Loucy (cell line): ENCODE measurements at regions not wholly inside any gene's neighbourhood (a gene's known extent, or its start where the extent isn't known, plus 50 kb on each side); places are given as distances from the start of the nearest gene placed in this dataset.

Source experiments
- H2AFZ ChIP-seq: fragments of 200-600 bp; sonication (generic); 2 replicates; pipeline ENCODE4 v1.6.0; 2016; ENCODE audit warnings: antibody characterized with exemption, mild to moderate bottlenecking, low read length, moderate library complexity
- H3F3A ChIP-seq: fragments of 200-600 bp; 2 replicates; pipeline ENCODE4 v1.6.0; 2016; ENCODE audit warnings: antibody characterized with exemption, low read depth, mild to moderate bottlenecking
- H3K27me3 ChIP-seq: fragments of 200-600 bp; sonication (generic); 2 replicates; pipeline ENCODE4 v1.6.1; 2014; ENCODE audit warnings: low read length, mild to moderate bottlenecking; ENCODE audit not compliant: insufficient read depth, poor library complexity, severe bottlenecking
- H3K36me3 ChIP-seq: fragments of 200-600 bp; sonication (generic); 2 replicates; pipeline ENCODE4 v1.6.1; 2016; ENCODE audit warnings: low read length; ENCODE audit not compliant: insufficient read depth
- H3K4me1 ChIP-seq: fragments of 200-600 bp; sonication (generic); 2 replicates; pipeline ENCODE4 v1.5.1; 2014; ENCODE audit warnings: low read length, mild to moderate bottlenecking; ENCODE audit not compliant: insufficient read depth, poor library complexity, severe bottlenecking
- H3K4me2 ChIP-seq: fragments of 200-600 bp; sonication (generic); 2 replicates; pipeline ENCODE4 v1.6.0; 2014; ENCODE audit warnings: antibody characterized with exemption, low read length, low read depth, mild to moderate bottlenecking; ENCODE audit not compliant: poor library complexity, severe bottlenecking
- H3K4me3 ChIP-seq: fragments of 200-600 bp; sonication (generic); 2 replicates; pipeline ENCODE4 v1.5.1; 2014; ENCODE audit warnings: low read length, mild to moderate bottlenecking, mixed read lengths; ENCODE audit not compliant: poor library complexity, severe bottlenecking
- H3K79me2 ChIP-seq: fragments of 200-600 bp; sonication (generic); 2 replicates; pipeline ENCODE4 v1.6.1; 2014; ENCODE audit warnings: low read length; ENCODE audit not compliant: insufficient read depth
- H3K9ac ChIP-seq: fragments of 200-600 bp; sonication (generic); 2 replicates; pipeline ENCODE4 v1.6.0; 2014; ENCODE audit warnings: mild to moderate bottlenecking, low read depth, low read length, moderate library complexity; ENCODE audit not compliant: poor library complexity, severe bottlenecking
- H3K9me2 ChIP-seq: fragments of 200-600 bp; sonication (generic); replicated peaks from 2 replicates; pipeline ENCODE4 v1.6.1; 2016; ENCODE audit warnings: low read depth, low read length, mixed read lengths
- H3K9me3 ChIP-seq: fragments of 200-600 bp; sonication (generic); 2 replicates; pipeline ENCODE4 v1.6.1; 2014; ENCODE audit warnings: mild to moderate bottlenecking, antibody characterized with exemption, low read length, low read depth; ENCODE audit not compliant: insufficient read depth
- H4K20me1 ChIP-seq: fragments of 200-600 bp; sonication (generic); 2 replicates; pipeline ENCODE4 v1.6.0; 2014; ENCODE audit warnings: antibody characterized with exemption, low read length, mild to moderate bottlenecking; ENCODE audit not compliant: insufficient read depth, poor library complexity, severe bottlenecking
- EZH2phosphoT487 ChIP-seq: fragments of 200-600 bp; IDR thresholded peaks from 2 replicates; pipeline ENCODE4 v1.6.1; 2018; ENCODE audit warnings: antibody characterized with exemption, mild to moderate bottlenecking, moderate library complexity, borderline replicate concordance
- TF ChIP-seq, protein P1 (sequence below): fragments of 200-600 bp; sonication (generic); conservative IDR thresholded peaks from 2 replicates; pipeline ENCODE4 v1.5.1; 2014; ENCODE audit warnings: mild to moderate bottlenecking, antibody characterized with exemption, low read length

DNA sequence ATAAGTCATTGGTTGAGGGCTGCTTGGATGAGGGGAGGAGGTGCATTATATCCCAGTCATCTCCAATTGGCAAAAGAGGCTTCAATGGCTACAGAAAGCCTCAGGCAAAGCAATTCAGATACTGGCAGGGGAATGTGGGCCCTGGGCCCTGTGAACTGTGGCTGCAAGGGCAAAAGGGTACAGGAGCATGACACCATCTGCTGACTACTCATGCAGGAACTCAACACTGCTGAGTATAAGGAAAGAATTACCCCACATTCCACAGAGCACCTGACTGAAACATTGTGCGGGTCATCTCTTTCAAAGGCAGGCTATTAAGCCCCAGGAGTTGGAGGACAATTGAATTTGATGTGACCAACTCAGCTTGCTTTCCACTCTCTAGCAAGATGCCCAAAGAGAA is 92.1 kb upstream of the SPTLC3 start:
- H3K27me3 ChIP-seq: no peaks in the 10 kb centered on the region

DNA sequence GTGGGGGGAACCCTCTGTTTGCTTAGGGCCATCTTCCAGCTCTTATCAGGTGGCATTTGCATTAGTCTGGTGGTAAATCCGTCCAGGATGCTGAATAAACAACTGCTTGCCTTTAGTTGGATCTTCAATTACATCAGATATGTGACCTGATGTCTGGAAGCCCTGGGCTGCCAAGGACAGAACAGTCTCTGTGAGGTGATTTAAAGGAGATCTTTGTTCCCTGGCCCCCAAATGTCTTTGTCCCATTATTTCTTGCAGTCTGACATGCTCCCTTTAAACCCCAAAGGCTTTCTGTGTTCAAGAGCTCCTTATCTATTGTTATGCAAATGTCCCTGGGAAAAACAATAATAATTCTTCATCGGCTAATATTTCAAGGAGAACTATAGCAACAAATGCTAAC is 84.6 kb upstream of the SPTLC3 start:
- Histone ChIP-seq H3K79me2 (no peaks in the 10 kb centered on the region), H3K9me2 (no peaks in the 10 kb centered on the region), H3K9me3 (no peaks in the 10 kb centered on the region), H3K4me1 (peaks cover under 1% of the 10 kb centered on the region), H2AFZ (no peak overlapping the region), H3K4me3 (no peak overlapping the region), H3K27me3 (no peaks in the 10 kb centered on the region), H3K36me3 (no peaks in the 10 kb centered on the region), H3F3A (no peaks in the 10 kb centered on the region), H3K4me2 (no peak overlapping the region), H4K20me1 (no peaks in the 10 kb centered on the region), H3K9ac (no peak overlapping the region)
- TF ChIP-seq EZH2phosphoT487: no peak
- TF ChIP-seq, protein P1, sequence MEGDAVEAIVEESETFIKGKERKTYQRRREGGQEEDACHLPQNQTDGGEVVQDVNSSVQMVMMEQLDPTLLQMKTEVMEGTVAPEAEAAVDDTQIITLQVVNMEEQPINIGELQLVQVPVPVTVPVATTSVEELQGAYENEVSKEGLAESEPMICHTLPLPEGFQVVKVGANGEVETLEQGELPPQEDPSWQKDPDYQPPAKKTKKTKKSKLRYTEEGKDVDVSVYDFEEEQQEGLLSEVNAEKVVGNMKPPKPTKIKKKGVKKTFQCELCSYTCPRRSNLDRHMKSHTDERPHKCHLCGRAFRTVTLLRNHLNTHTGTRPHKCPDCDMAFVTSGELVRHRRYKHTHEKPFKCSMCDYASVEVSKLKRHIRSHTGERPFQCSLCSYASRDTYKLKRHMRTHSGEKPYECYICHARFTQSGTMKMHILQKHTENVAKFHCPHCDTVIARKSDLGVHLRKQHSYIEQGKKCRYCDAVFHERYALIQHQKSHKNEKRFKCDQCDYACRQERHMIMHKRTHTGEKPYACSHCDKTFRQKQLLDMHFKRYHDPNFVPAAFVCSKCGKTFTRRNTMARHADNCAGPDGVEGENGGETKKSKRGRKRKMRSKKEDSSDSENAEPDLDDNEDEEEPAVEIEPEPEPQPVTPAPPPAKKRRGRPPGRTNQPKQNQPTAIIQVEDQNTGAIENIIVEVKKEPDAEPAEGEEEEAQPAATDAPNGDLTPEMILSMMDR: no peak

More for the DNA sequence above, 92.1 kb upstream of the SPTLC3 start:
- Histone ChIP-seq H3K9me3 (no peaks in the 10 kb centered on the region), H3K9ac (no peak overlapping the region), H3F3A (no peaks in the 10 kb centered on the region), H4K20me1 (no peaks in the 10 kb centered on the region), H3K36me3 (no peaks in the 10 kb centered on the region), H3K4me3 (no peak overlapping the region), H3K9me2 (no peaks in the 10 kb centered on the region), H2AFZ (no peak overlapping the region), H3K4me2 (no peak overlapping the region), H3K4me1 (no peaks in the 10 kb centered on the region), H3K79me2 (no peaks in the 10 kb centered on the region)
- TF ChIP-seq, protein P1: no peak
- no peak for TF ChIP-seq EZH2phosphoT487

DNA sequence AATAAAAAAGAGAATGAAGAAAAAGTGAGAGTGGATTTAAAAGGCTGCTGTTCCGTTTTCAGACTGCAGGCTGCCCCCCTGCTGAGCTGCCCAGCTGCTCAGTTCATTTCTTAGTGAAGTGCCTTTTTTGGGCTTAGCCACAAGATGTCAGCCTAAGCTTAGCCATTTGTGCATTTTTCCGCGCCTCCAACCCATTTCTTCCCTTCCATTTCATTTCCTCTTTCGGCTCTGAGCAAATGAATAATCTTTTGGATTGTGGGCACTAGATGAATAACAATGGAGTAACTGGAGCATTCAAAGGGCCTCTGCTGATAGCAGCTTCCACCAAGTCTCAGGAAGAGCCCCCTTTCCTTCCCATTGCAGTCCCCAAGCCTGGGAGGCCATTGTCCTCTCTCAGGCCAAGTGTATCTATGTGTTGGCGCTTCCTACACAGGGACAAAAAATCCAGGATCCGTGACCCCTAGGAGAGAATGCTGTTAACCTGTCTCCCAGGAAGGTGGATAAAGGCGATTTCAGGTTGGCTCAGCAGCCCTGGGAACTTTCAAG is 83.5 kb upstream of the SPTLC3 start:
- no peaks in the 10 kb centered on the region for H3K27me3 ChIP-seq
- peak overlapping the region; percentile 28 for H3K4me3 ChIP-seq
- H2AFZ ChIP-seq: peak overlapping the region; percentile 78
- no peaks in the 10 kb centered on the region for H3K9me2 ChIP-seq
- peak overlapping the region; percentile 34 for H3K4me2 ChIP-seq
- H3F3A ChIP-seq: no peaks in the 10 kb centered on the region
- H3K79me2 ChIP-seq: no peaks in the 10 kb centered on the region
- no peaks in the 10 kb centered on the region for H4K20me1 ChIP-seq
- no peaks in the 10 kb centered on the region for H3K9me3 ChIP-seq
- H3K9ac ChIP-seq: peak overlapping the region; percentile 3
- H3K36me3 ChIP-seq: no peaks in the 10 kb centered on the region
- peaks cover 5% of the 10 kb centered on the region for H3K4me1 ChIP-seq
- TF ChIP-seq EZH2phosphoT487: no peak
- TF ChIP-seq, protein P1: peak; percentile 94
